OCI-LY7 (cell line): ENCODE measurements at regions not wholly inside any gene's neighbourhood (a gene's known extent, or its start where the extent isn't known, plus 50 kb on each side); places are given as distances from the start of the nearest gene placed in this dataset.

Source experiments
- BruUV-seq: library from RNA; stranded (reverse); fragments of 400-500 nt; replicated peaks from 2 replicates; lab custom pipeline; 2021; lab: Mats Ljungman, UMichigan
- CTCF ChIA-PET: fragments of 300-600 bp; sonication (Branson Sonifier 250); formaldehyde crosslinking; loops from one replicate; lab custom pipeline; 2022; ENCODE audit warnings: antibody characterized with exemption; ENCODE audit not compliant: unreplicated experiment; lab: Charles Lee
- POLR2A ChIA-PET: fragments of 300-600 bp; sonication (Branson Sonifier 250); formaldehyde crosslinking; loops from one replicate; lab custom pipeline; 2022; ENCODE audit warnings: antibody characterized with exemption; lab: Charles Lee
- DNase-seq: peaks from one replicate; pipeline ENCODE4 v3.0.0-alpha.2; 2015; ENCODE audit warnings: low spot score
- H2AFZ ChIP-seq: fragments of 200-600 bp; sonication (generic), shearing (Covaris generic); 2 replicates; pipeline ENCODE4 v1.6.1; 2014; ENCODE audit warnings: mild to moderate bottlenecking, antibody characterized with exemption, low read length, moderate library complexity
- H3K27ac ChIP-seq: fragments of 200-600 bp; sonication (generic); 2 replicates; pipeline ENCODE4 v1.5.1; 2014; ENCODE audit warnings: mixed run types, low read depth, mild to moderate bottlenecking, moderate library complexity, low read length, inconsistent platforms; ENCODE audit not compliant: poor library complexity, severe bottlenecking
- H3K36me3 ChIP-seq: fragments of 200-600 bp; sonication (generic); 2 replicates; pipeline ENCODE4 v1.6.1; 2014; ENCODE audit warnings: mild to moderate bottlenecking, antibody characterized with exemption, low read length, moderate library complexity, mixed read lengths; ENCODE audit not compliant: insufficient read depth
- H3K4me1 ChIP-seq: fragments of 200-600 bp; sonication (generic); 2 replicates; pipeline ENCODE4 v1.5.1; 2014; ENCODE audit warnings: mild to moderate bottlenecking, low read length; ENCODE audit not compliant: insufficient read depth, poor library complexity, severe bottlenecking
- H3K4me2 ChIP-seq: fragments of 200-600 bp; sonication (generic); 2 replicates; pipeline ENCODE4 v1.6.1; 2014; ENCODE audit warnings: mild to moderate bottlenecking, low read length
- H3K4me3 ChIP-seq: fragments of 200-600 bp; sonication (generic); 2 replicates; pipeline ENCODE4 v1.5.1; 2014; ENCODE audit warnings: mild to moderate bottlenecking, low read depth, low read length; ENCODE audit not compliant: poor library complexity, severe bottlenecking
- H3K79me2 ChIP-seq: fragments of 200-600 bp; sonication (generic); 2 replicates; pipeline ENCODE4 v1.6.1; 2016; ENCODE audit warnings: low read depth, mild to moderate bottlenecking, low read length, moderate library complexity, mixed read lengths; ENCODE audit not compliant: insufficient read depth
- H3K9me2 ChIP-seq: fragments of 200-600 bp; sonication (generic); 2 replicates; pipeline ENCODE4 v1.6.1; 2016; ENCODE audit warnings: mild to moderate bottlenecking, low read length, mixed read lengths; ENCODE audit not compliant: insufficient read depth
- H3K9me3 ChIP-seq: fragments of 200-600 bp; sonication (generic); 2 replicates; pipeline ENCODE4 v1.6.1; 2014; ENCODE audit warnings: mild to moderate bottlenecking, mixed run types, low read length, mixed read lengths
- H4K20me1 ChIP-seq: fragments of 200-600 bp; sonication (generic); 2 replicates; pipeline ENCODE4 v1.6.1; 2014; ENCODE audit warnings: mild to moderate bottlenecking, antibody characterized with exemption, low read length, moderate library complexity, mixed read lengths; ENCODE audit not compliant: insufficient read depth
- CTCF ChIP-seq: fragments of 200-600 bp; sonication (generic); conservative IDR thresholded peaks from 2 replicates; pipeline ENCODE4 v1.5.1; 2014; ENCODE audit warnings: mild to moderate bottlenecking, antibody characterized with exemption, low read length, moderate library complexity, mixed read lengths
- EZH2phosphoT487 ChIP-seq: fragments of 200-600 bp; sonication (generic); IDR thresholded peaks from 2 replicates; pipeline ENCODE4 v1.6.1; 2018; ENCODE audit warnings: low read depth, borderline replicate concordance, mild to moderate bottlenecking, mixed run types, antibody characterized with exemption, low read length, moderate library complexity, mixed read lengths
- intact Hi-C: fragments of 100-400 bp; cut with micrococcal nuclease; formaldehyde crosslinking; loops from one replicate; pipeline ENCODE4 v1.10.0; 2022; ENCODE audit not compliant: unreplicated experiment

DNA sequence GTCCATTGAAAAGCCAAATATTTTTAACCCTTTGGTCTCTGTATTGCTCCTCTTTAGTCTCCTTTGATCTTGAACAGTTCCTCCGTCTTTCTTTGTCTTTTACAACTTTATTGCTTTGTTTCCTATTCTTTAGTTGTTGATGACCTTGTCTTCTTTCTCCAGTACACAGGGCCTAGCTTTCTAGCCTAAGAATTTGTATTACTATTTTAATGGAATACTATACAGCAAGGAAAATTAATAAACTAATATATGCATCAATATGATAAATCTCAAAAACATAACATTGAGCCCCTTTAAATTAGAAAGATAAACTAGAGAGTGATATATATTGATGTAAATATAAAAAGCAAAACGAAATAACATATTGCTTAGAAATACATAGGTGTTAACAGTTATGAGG is 88.7 kb downstream of the NR1D2 start:
- H3K36me3 ChIP-seq = no peaks in the 10 kb centered on the region
- intact Hi-C loops = no loop called here
- H4K20me1 ChIP-seq = no peaks in the 10 kb centered on the region
- no peaks in the 10 kb centered on the region for H3K79me2 ChIP-seq
- no peaks in the 10 kb centered on the region for H3K4me1 ChIP-seq
- 0 out of 2 replicates have a peak, but pooled peaks cover 3% of the 10 kb centered on the region for H3K9me3 ChIP-seq
- POLR2A ChIA-PET = no interaction called here
- H3K4me2 ChIP-seq = no peak overlapping the region
- CTCF ChIA-PET = no interaction called here
- no peak for TF ChIP-seq EZH2phosphoT487
- TF ChIP-seq CTCF = no peak
- no peak for DNase-seq
- no TSS peak for BruUV-seq
- no peaks in the 10 kb centered on the region for H3K9me2 ChIP-seq
- H2AFZ ChIP-seq = no peak overlapping the region
- no peak overlapping the region for H3K4me3 ChIP-seq
- no peak overlapping the region for H3K27ac ChIP-seq

GRCh38 chr3:24034464-24034863 is 89.4 kb downstream of the NR1D2 start:
- Histone ChIP-seq H3K27ac (no peak overlapping the region), H3K4me3 (no peak overlapping the region), H2AFZ (no peak overlapping the region), H3K36me3 (no peaks in the 10 kb centered on the region), H3K9me2 (no peaks in the 10 kb centered on the region), H4K20me1 (no peaks in the 10 kb centered on the region), H3K9me3 (0 out of 2 replicates have a peak, but pooled peaks cover 3% of the 10 kb centered on the region), H3K4me2 (no peak overlapping the region), H3K4me1 (no peaks in the 10 kb centered on the region), H3K79me2 (no peaks in the 10 kb centered on the region)
- BruUV-seq = no TSS peak
- ChIA-PET POLR2A (interaction anchor here (0.7 to 0.9 kb wide), 3 partner anchors 119 to 200 kb away, joined by 3 to 6 read pairs (median 5); no protein-coding TSS in a partner anchor), CTCF (no interaction called here)
- intact Hi-C loops = no loop called here
- no peak for DNase-seq
- no peak for TF ChIP-seq CTCF
- no peak for TF ChIP-seq EZH2phosphoT487

DNA sequence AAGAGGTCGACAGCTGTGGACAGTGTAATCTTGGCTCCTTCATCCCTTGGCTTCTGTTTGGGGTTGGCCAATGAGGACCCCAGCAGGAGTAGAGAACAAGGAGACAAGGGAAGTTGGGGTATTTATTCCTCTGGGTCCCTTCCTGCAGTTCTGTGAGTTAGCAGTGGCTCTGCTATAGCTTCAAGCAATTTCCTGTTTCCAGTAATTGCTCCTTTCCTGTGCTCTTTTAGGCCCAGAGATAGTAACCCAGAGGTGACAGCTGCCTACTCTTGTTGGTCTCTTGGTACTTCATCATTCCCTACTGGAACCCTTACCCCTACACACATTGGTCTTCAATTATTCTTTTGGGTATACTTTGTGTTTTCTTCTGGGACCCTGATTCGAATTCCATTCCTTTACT is 92.9 kb downstream of the NR1D2 start:
- Histone ChIP-seq H3K27ac (no peak overlapping the region), H3K79me2 (no peaks in the 10 kb centered on the region), H3K9me3 (no peaks in the 10 kb centered on the region), H3K4me2 (no peak overlapping the region), H3K36me3 (no peaks in the 10 kb centered on the region), H3K4me1 (no peaks in the 10 kb centered on the region), H3K9me2 (no peaks in the 10 kb centered on the region), H3K4me3 (no peak overlapping the region), H4K20me1 (no peaks in the 10 kb centered on the region), H2AFZ (no peak overlapping the region)
- TF ChIP-seq CTCF = no peak
- no peak for TF ChIP-seq EZH2phosphoT487
- no TSS peak for BruUV-seq
- POLR2A ChIA-PET = no interaction called here
- CTCF ChIA-PET = no interaction called here
- intact Hi-C loops = no loop called here
- no peak for DNase-seq
